CD14-positive monocyte (primary cell): ENCODE measurements at regions not wholly inside any gene's neighbourhood (a gene's known extent, or its start where the extent isn't known, plus 50 kb on each side); places are given as distances from the start of the nearest gene placed in this dataset.

Experiments used
- DNase-seq, 3 donors: peaks; one replicate each; pipeline ENCODE4 v3.0.0-alpha.2; 2011 to 2022
- H2AFZ ChIP-seq: 2 replicates; pipeline ENCODE4 v1.6.0; 2012; ENCODE audit warnings: mild to moderate bottlenecking, low read depth, low read length, inconsistent platforms; ENCODE audit not compliant: insufficient read depth, poor library complexity, severe bottlenecking
- H3K27ac ChIP-seq, 2 donors: 1 replicate in 1 of 2; 2 replicates in 1 of 2; pipeline ENCODE4 v1.5.1; 2012 to 2013; ENCODE audit warnings: low read length in 2 of 2, control low read depth in 1 of 2, inconsistent platforms in 1 of 2, low read depth in 1 of 2, mild to moderate bottlenecking in 1 of 2
- H3K27me3 ChIP-seq, 2 donors: one replicate each; pipeline versions ENCODE4 v1.6.0 to v1.6.1; 2011 to 2013; ENCODE audit warnings: low read length in 2 of 2; ENCODE audit not compliant: control insufficient read depth in 2 of 2, insufficient read depth in 2 of 2
- H3K36me3 ChIP-seq, 2 donors: replicated peaks in 1 of 2; 1 replicate in 1 of 2; 2 replicates in 1 of 2; pipeline versions ENCODE4 v1.5.1 to v1.6.1; 2012 to 2013; ENCODE audit warnings: low read length in 2 of 2, control low read depth in 1 of 2, inconsistent platforms in 1 of 2, mild to moderate bottlenecking in 1 of 2; ENCODE audit not compliant: insufficient read depth in 2 of 2, control insufficient read depth in 1 of 2
- H3K4me1 ChIP-seq, 2 donors: 1 replicate in 1 of 2; 2 replicates in 1 of 2; pipeline versions ENCODE4 v1.5.1 to v1.6.1; 2012 to 2013; ENCODE audit warnings: low read length in 2 of 2, control low read depth in 1 of 2, inconsistent platforms in 1 of 2, mild to moderate bottlenecking in 1 of 2, moderate library complexity in 1 of 2; ENCODE audit not compliant: insufficient read depth in 2 of 2, control insufficient read depth in 1 of 2
- H3K4me2 ChIP-seq: replicated peaks from 2 replicates; pipeline ENCODE3; 2012; ENCODE audit warnings: low read length, moderate library complexity, mild to moderate bottlenecking; ENCODE audit not compliant: poor library complexity, severe bottlenecking; ENCODE audit errors: extremely low read depth
- H3K4me3 ChIP-seq, 3 experiments: fragments of 200-600 bp in 1 of 3; sonication (generic) in 1 of 3; replicated peaks in 1 of 3; 1 replicate in 2 of 3; 2 replicates in 1 of 3; pipeline ENCODE4 v1.5.1; 2011 to 2013; ENCODE audit warnings: low read length in 3 of 3, mild to moderate bottlenecking in 3 of 3, control low read depth in 2 of 3, low read depth in 2 of 3, inconsistent platforms in 1 of 3, moderate library complexity in 1 of 3
- H3K79me2 ChIP-seq: 2 replicates; pipeline ENCODE4 v1.6.0; 2012; ENCODE audit warnings: mild to moderate bottlenecking, control low read depth, inconsistent platforms, low read length, moderate library complexity; ENCODE audit not compliant: insufficient read depth
- H3K9ac ChIP-seq: 2 replicates; pipeline ENCODE4 v1.6.0; 2017; ENCODE audit warnings: low read length, mild to moderate bottlenecking; ENCODE audit not compliant: insufficient read depth, poor library complexity, severe bottlenecking
- H3K9me3 ChIP-seq, 2 donors: replicated peaks in 1 of 2; 1 replicate in 1 of 2; 2 replicates in 1 of 2; pipeline versions ENCODE4 v1.5.1 to v1.6.1; 2012 to 2013; ENCODE audit warnings: low read length in 2 of 2, control low read depth in 1 of 2; ENCODE audit not compliant: control insufficient read depth in 1 of 2, insufficient read depth in 1 of 2
- H4K20me1 ChIP-seq: 2 replicates; pipeline ENCODE4 v1.6.0; 2012; ENCODE audit warnings: mild to moderate bottlenecking, low read length, control low read depth, moderate library complexity; ENCODE audit not compliant: insufficient read depth
- H3K27ac Mint-ChIP-seq, 7 donors: one replicate each; pipeline ENCODE4 v1.8.0; 2020; ENCODE audit warnings: mild to moderate bottlenecking in 7 of 7, mixed read lengths in 7 of 7, moderate library complexity in 6 of 7, inconsistent platforms in 2 of 7
- H3K27me3 Mint-ChIP-seq, 3 donors: one replicate each; pipeline ENCODE4 v1.8.0; 2021 to 2022; ENCODE audit warnings: low read depth in 3 of 3, mild to moderate bottlenecking in 3 of 3, mixed read lengths in 3 of 3, moderate library complexity in 3 of 3, inconsistent platforms in 1 of 3
- H3K36me3 Mint-ChIP-seq, 2 donors: one replicate each; pipeline ENCODE4 v1.8.0; 2020; ENCODE audit warnings: mixed read lengths in 2 of 2, inconsistent platforms in 1 of 2, mild to moderate bottlenecking in 1 of 2
- H3K4me1 Mint-ChIP-seq: one replicate; pipeline ENCODE4 v1.8.0; 2020; ENCODE audit warnings: mild to moderate bottlenecking, mixed read lengths
- H3K4me3 Mint-ChIP-seq, 2 donors: one replicate each; pipeline ENCODE4 v1.8.0; 2020; ENCODE audit warnings: mild to moderate bottlenecking in 2 of 2, mixed read lengths in 2 of 2, moderate library complexity in 1 of 2
- H3K9me3 Mint-ChIP-seq, 7 donors: one replicate each; pipeline ENCODE4 v1.8.0; 2020 to 2022; ENCODE audit warnings: mixed read lengths in 7 of 7, mild to moderate bottlenecking in 6 of 7, moderate library complexity in 6 of 7, inconsistent platforms in 2 of 7
- WGBS: methylation state at CpG from one replicate; pipeline ENCODE4 v1.1.5; 2013; ENCODE audit warnings: missing lambda C conversion rate; ENCODE audit not compliant: insufficient coverage; 5-methylcytosine and 5-hydroxymethylcytosine counted together
- intact Hi-C, 2 donors: fragments of 100-400 bp; cut with micrococcal nuclease; formaldehyde crosslinking; loops; one replicate each; pipeline versions ENCODE4 v1.15.0 to v1.15.1; 2023
- TF ChIP-seq, protein P1 (sequence below): fragments of 200-600 bp; IDR thresholded peaks from one replicate; pipeline ENCODE4 v1.8.0; 2022; ENCODE audit warnings: antibody characterized with exemption, mild to moderate bottlenecking

DNA sequence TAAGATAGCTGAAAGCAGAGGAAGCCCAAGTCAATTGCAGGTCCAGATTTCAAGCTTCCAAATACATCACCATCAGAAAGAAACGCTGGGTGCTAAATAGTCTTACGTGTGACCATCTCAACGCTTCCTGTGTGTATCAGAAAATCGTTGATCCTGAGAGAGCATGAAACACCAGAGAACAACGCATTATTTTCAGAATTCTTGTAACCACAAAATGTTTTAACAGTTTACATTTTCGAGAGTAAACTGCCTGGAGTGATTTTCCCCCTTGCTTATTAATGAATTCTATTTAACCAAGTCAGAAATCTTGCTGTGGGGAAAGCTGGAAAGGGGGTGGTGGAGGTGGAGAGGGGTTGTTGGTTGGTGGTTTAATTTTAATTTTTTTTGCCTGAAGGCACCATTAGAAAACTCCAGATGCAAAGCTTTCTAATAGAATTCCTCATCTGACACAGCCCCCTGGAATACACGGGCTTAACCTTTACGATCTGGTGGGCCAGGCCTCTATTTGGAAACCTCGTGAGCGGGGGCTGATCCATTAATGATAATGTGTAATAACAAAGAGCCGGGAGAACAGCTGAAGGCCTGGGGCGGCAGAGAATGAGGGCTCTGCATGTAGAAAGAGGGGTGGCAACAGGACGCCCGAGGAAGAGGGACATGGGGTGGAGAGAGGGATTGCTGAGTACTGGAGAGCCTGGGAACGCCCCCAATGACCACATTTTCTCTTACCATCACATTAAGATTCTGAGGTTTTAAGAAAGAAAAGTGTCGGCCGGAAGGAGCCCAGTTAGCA lies 124.5 kb upstream of the NFIB start:
- Histone ChIP-seq H4K20me1 (no peaks in the 10 kb centered on the region), H3K4me2 (no peak overlapping the region), H3K4me3 (no peak overlapping the region), H3K9ac (no peak overlapping the region), H2AFZ (no peak overlapping the region), H3K79me2 (no peaks in the 10 kb centered on the region), H3K4me1 (no peaks in the 10 kb centered on the region), H3K27me3 (no peaks in the 10 kb centered on the region), H3K36me3 (no peaks in the 10 kb centered on the region), H3K27ac (no peak overlapping the region), H3K9me3 (no peaks in the 10 kb centered on the region)
- Mint-ChIP-seq H3K9me3 (peaks cover 0 to 1% (median 0%) of the 10 kb centered on the region in 7 donors), H3K4me3 (no peak overlapping the region), H3K27ac (no peak overlapping the region), H3K36me3 (no peaks in the 10 kb centered on the region), H3K27me3 (peaks cover 2 to 9% (median 2%) of the 10 kb centered on the region in 3 donors), H3K4me1 (no peaks in the 10 kb centered on the region)
- TF ChIP-seq, protein P1, sequence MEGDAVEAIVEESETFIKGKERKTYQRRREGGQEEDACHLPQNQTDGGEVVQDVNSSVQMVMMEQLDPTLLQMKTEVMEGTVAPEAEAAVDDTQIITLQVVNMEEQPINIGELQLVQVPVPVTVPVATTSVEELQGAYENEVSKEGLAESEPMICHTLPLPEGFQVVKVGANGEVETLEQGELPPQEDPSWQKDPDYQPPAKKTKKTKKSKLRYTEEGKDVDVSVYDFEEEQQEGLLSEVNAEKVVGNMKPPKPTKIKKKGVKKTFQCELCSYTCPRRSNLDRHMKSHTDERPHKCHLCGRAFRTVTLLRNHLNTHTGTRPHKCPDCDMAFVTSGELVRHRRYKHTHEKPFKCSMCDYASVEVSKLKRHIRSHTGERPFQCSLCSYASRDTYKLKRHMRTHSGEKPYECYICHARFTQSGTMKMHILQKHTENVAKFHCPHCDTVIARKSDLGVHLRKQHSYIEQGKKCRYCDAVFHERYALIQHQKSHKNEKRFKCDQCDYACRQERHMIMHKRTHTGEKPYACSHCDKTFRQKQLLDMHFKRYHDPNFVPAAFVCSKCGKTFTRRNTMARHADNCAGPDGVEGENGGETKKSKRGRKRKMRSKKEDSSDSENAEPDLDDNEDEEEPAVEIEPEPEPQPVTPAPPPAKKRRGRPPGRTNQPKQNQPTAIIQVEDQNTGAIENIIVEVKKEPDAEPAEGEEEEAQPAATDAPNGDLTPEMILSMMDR: no peak
- 83% methylated on average over 2 of the region's 17 CpGs for WGBS
- intact Hi-C loops: no loop called here
- DNase-seq: no peak

DNA sequence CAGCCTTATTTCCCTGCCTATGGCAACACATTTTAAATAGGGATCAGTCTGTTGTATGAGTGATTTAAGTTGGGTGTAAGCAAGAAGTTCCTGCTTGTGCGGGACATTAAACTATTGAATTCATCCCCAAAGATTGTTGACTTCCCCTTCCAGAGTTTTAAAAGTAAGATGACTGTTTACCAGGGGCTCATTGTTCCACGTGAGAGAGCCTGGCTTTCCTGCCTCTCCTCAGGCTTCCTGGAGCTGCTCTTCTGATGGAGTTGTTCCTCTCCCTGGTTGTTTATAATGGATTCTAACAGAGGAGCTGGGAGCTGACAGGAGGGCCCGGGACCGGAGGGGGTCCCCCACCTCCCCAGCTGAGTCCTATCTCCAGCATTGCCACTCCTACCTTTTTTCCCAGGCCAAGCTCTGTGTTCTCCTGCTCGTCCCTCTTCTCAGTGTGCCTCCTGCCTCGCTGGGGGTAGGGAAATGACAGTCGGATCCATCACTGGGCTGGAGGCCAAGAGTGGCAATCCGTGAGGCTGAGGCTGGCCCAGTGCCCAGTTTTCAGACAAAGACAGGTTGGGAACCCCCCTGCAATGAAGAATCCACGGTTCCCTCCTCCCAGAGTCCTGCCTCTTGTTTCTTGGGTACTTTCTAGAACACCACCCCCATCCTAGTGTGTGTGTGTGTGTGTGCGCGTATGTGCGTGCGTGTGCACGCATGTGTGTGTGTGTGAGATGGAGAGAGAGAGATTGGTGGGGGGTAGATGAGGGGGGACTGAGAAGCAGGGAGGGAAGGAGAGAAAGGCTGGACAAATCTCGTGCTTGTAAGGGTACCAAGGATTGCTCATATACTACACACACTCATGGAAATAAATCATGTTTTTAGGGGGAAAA lies 123.7 kb upstream of the NFIB start:
- intact Hi-C loops: no loop called here
- WGBS: 20% methylated on average over 3 of the region's 15 CpGs
- no peak overlapping the region for H3K27ac ChIP-seq
- H3K9ac ChIP-seq: no peak overlapping the region
- TF ChIP-seq, protein P1: no peak
- H3K36me3 Mint-ChIP-seq: no peaks in the 10 kb centered on the region
- no peaks in the 10 kb centered on the region for H3K9me3 ChIP-seq
- H4K20me1 ChIP-seq: no peaks in the 10 kb centered on the region
- H3K27me3 ChIP-seq: peaks cover 0 to 3% of the 10 kb centered on the region in 2 donors
- no peak overlapping the region for H3K4me3 Mint-ChIP-seq
- no peak overlapping the region for H3K4me3 ChIP-seq
- no peak overlapping the region for H3K27ac Mint-ChIP-seq
- no peaks in the 10 kb centered on the region for H3K4me1 ChIP-seq
- no peak overlapping the region for H2AFZ ChIP-seq
- H3K36me3 ChIP-seq: no peaks in the 10 kb centered on the region
- DNase-seq: no peak
- no peaks in the 10 kb centered on the region for H3K79me2 ChIP-seq
- H3K4me1 Mint-ChIP-seq: no peaks in the 10 kb centered on the region
- peaks cover 2 to 10% (median 2%) of the 10 kb centered on the region in 3 donors for H3K27me3 Mint-ChIP-seq
- no peaks in the 10 kb centered on the region for H3K9me3 Mint-ChIP-seq
- no peak overlapping the region for H3K4me2 ChIP-seq
